Breast epithelium (tissue), 4 donors: ENCODE measurements at regions not wholly inside any gene's neighbourhood (a gene's known extent, or its start where the extent isn't known, plus 50 kb on each side); places are given as distances from the start of the nearest gene placed in this dataset.

Experiments used
- DNase-seq, 2 donors: peaks; one replicate each; pipeline ENCODE4 v3.0.0-alpha.2; 2019; ENCODE audit warnings: low spot score in 2 of 2
- H3K27ac ChIP-seq, 2 donors: fragments of 200-600 bp; sonication (generic) in 1 of 2; one replicate each; pipeline ENCODE4 v1.5.1; 2016 to 2019; ENCODE audit warnings: mild to moderate bottlenecking in 1 of 2
- H3K27me3 ChIP-seq, 2 donors: fragments of 200-600 bp; sonication (generic) in 1 of 2; one replicate each; pipeline versions ENCODE4 v1.5.1 to v1.6.0; 2017 to 2019; ENCODE audit warnings: control low read depth in 1 of 2, mild to moderate bottlenecking in 1 of 2
- H3K36me3 ChIP-seq: fragments of 200-600 bp; one replicate; pipeline ENCODE4 v1.5.1; 2019
- H3K4me1 ChIP-seq, 2 donors: fragments of 200-600 bp; sonication (generic); one replicate each; pipeline ENCODE4 v1.5.1; 2016 to 2019; ENCODE audit warnings: control low read depth in 1 of 2
- H3K4me3 ChIP-seq, 3 donors: fragments of 200-600 bp; sonication (generic); 1 replicate in 2 of 3; 2 replicates in 1 of 3; pipeline ENCODE4 v1.5.1; 2016 to 2019; ENCODE audit warnings: mild to moderate bottlenecking in 3 of 3, moderate library complexity in 2 of 3
- H3K9me3 ChIP-seq, 2 donors: fragments of 200-600 bp; sonication (generic) in 1 of 2; one replicate each; pipeline ENCODE4 v1.5.1; 2016 to 2019; ENCODE audit warnings: control low read depth in 1 of 2
- CTCF ChIP-seq, 3 donors: fragments of 450-650 bp; IDR thresholded peaks; one replicate each; pipeline ENCODE4 v1.5.1; 2016 to 2017; ENCODE audit warnings: antibody characterized with exemption in 3 of 3, mild to moderate bottlenecking in 3 of 3, moderate library complexity in 3 of 3
- POLR2A ChIP-seq: fragments of 450-650 bp; IDR thresholded peaks from one replicate; pipeline ENCODE4 v1.6.1; 2016; ENCODE audit warnings: antibody characterized with exemption, mild to moderate bottlenecking, moderate library complexity
- POLR2AphosphoS5 ChIP-seq, 3 donors: sonication (generic); formaldehyde crosslinking; IDR thresholded peaks; one replicate each; pipeline ENCODE4 v1.6.1; 2017; ENCODE audit warnings: antibody characterized with exemption in 3 of 3
- intact Hi-C: fragments of 100-400 bp; cut with DNase I; formaldehyde crosslinking; loops from one replicate; pipeline ENCODE4 v1.15.1; 2023; ENCODE audit warnings: low total_unique reads

- Histone ChIP-seq H3K27ac (no peak overlapping the region), H3K9me3 (no peaks in the 10 kb centered on the region), H3K36me3 (no peaks in the 10 kb centered on the region), H3K27me3 (no peaks in the 10 kb centered on the region), H3K4me1 (no peaks in the 10 kb centered on the region), H3K4me3 (no peak overlapping the region)
- TF ChIP-seq POLR2A = no peak
- no peak for TF ChIP-seq POLR2AphosphoS5 (IDR thresholded peaks at IDR 0.05)
- TF ChIP-seq CTCF (IDR thresholded peaks at IDR 0.05) = no peak
- no peak for DNase-seq
- intact Hi-C loops = no loop called here
These were observed 516.5 kb upstream of the PPP2R3A start for GRCh38 chr3:135449046-135449445.

GRCh38 chr3:135451037-135451785, 514.3 kb upstream of the PPP2R3A start:
- Histone ChIP-seq H3K36me3 (no peaks in the 10 kb centered on the region), H3K4me3 (no peak overlapping the region), H3K27me3 (no peaks in the 10 kb centered on the region), H3K9me3 (no peaks in the 10 kb centered on the region), H3K4me1 (peaks cover 0 to 2% of the 10 kb centered on the region in 2 donors), H3K27ac (no peak overlapping the region)
- TF ChIP-seq POLR2AphosphoS5 (IDR thresholded peaks at IDR 0.05) (no peak), CTCF (IDR thresholded peaks at IDR 0.05) (no peak), POLR2A (no peak)
- intact Hi-C loops = no loop called here
- no peak for DNase-seq

GRCh38 chr3:135452881-135453280, 512.6 kb upstream of the PPP2R3A start:
- Histone ChIP-seq H3K27me3 (no peaks in the 10 kb centered on the region), H3K4me3 (no peak overlapping the region), H3K9me3 (no peaks in the 10 kb centered on the region), H3K27ac (no peak overlapping the region), H3K36me3 (no peaks in the 10 kb centered on the region), H3K4me1 (peaks cover 0 to 3% of the 10 kb centered on the region in 2 donors)
- DNase-seq = no peak
- TF ChIP-seq POLR2AphosphoS5 (IDR thresholded peaks at IDR 0.05) (no peak), CTCF (IDR thresholded peaks at IDR 0.05) (no peak), POLR2A (no peak)
- intact Hi-C loops = no loop called here

- H3K4me3 ChIP-seq = no peak overlapping the region
- no peak for DNase-seq
- H3K9me3 ChIP-seq = no peaks in the 10 kb centered on the region
- intact Hi-C loops = no loop called here
- no peaks in the 10 kb centered on the region for H3K36me3 ChIP-seq
- TF ChIP-seq CTCF (IDR thresholded peaks at IDR 0.05) (no peak), POLR2A (no peak), POLR2AphosphoS5 (IDR thresholded peaks at IDR 0.05) (no peak)
- peaks cover 0 to 3% of the 10 kb centered on the region in 2 donors for H3K4me1 ChIP-seq
- no peaks in the 10 kb centered on the region for H3K27me3 ChIP-seq
- no peak overlapping the region for H3K27ac ChIP-seq
These were observed 512.2 kb upstream of the PPP2R3A start for GRCh38 chr3:135453326-135453725.

GRCh38 chr3:135454890-135455289, 510.6 kb upstream of the PPP2R3A start:
- no peaks in the 10 kb centered on the region for H3K27me3 ChIP-seq
- H3K4me3 ChIP-seq = no peak overlapping the region
- H3K27ac ChIP-seq = no peak overlapping the region
- peaks cover 0 to 3% of the 10 kb centered on the region in 2 donors for H3K4me1 ChIP-seq
- DNase-seq = no peak
- intact Hi-C loops = no loop called here
- no peak for TF ChIP-seq CTCF (IDR thresholded peaks at IDR 0.05)
- no peak for TF ChIP-seq POLR2A
- TF ChIP-seq POLR2AphosphoS5 (IDR thresholded peaks at IDR 0.05) = no peak
- H3K36me3 ChIP-seq = no peaks in the 10 kb centered on the region
- H3K9me3 ChIP-seq = no peaks in the 10 kb centered on the region
